ENCODE measurements at regions not wholly inside any gene's neighbourhood (a gene's known extent, or its start where the extent isn't known, plus 50 kb on each side); places are given as distances from the start of the nearest gene placed in this dataset.

- no peak for DNase-seq (ENCODE audit: low spot score)
- Mint-ChIP-seq H3K4me3 (ENCODE audit: unreplicated experiment) (no peak overlapping the region), H3K36me3 (ENCODE audit: low read depth) (no peaks in the 10 kb centered on the region), H3K27ac (ENCODE audit: unreplicated experiment) (no peak overlapping the region), H3K4me1 (ENCODE audit: low read depth) (no peaks in the 10 kb centered on the region), H3K27me3 (ENCODE audit: low read depth) (peaks cover 8% of the 10 kb centered on the region), H3K9me3 (ENCODE audit: low read depth) (peaks cover 3% of the 10 kb centered on the region)
- no peak for TF ChIP-seq CTCF (IDR thresholded peaks at IDR 0.05)
These were observed 436.6 kb downstream of the FUT8 start for GRCh38 chr14:65849091-65849490.

GRCh38 chr14:65849558-65849957 lies 437.0 kb downstream of the FUT8 start:
- no peak for TF ChIP-seq CTCF (IDR thresholded peaks at IDR 0.05)
- H3K9me3 Mint-ChIP-seq (ENCODE audit: low read depth): peaks cover 3% of the 10 kb centered on the region
- no peaks in the 10 kb centered on the region for H3K36me3 Mint-ChIP-seq (ENCODE audit: low read depth)
- peaks cover 8% of the 10 kb centered on the region for H3K27me3 Mint-ChIP-seq (ENCODE audit: low read depth)
- no peaks in the 10 kb centered on the region for H3K4me1 Mint-ChIP-seq (ENCODE audit: low read depth)
- H3K27ac Mint-ChIP-seq (ENCODE audit: unreplicated experiment): no peak overlapping the region
- DNase-seq (ENCODE audit: low spot score): no peak
- H3K4me3 Mint-ChIP-seq (ENCODE audit: unreplicated experiment): no peak overlapping the region

DNA sequence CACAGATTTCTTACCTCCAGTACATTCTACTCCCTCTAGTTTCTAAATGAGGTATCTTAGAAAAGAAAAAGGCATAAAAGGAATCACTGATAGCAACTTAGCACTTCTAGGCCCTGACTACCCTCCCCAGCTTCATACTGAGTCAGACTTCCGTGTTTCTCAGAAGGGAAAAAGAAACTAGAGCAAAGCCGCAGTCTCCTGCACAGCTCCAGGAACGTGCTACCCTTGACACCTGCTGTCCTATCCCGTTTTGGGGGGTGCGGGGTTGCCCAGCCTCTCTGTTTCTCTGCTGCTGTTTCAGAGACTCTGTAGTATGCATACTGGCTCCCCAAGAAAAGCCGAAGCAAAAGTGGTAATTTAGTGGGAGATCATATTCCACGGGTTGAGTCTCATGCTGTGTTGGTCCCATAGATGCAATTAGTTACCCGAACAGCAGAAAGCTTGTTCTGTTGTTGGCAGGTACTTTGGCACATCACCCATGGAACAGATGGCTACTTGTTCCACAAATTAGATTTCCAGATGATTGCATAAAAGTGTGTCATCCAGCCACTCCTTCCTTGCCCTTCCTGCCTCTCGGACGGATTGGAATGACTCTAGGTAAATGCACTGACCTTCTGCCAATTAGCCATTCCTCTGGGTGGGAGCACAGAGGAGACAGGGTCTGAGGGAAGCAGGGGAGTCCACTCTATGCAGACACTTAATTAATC lies 438.1 kb downstream of the FUT8 start:
- TF ChIP-seq CTCF (IDR thresholded peaks at IDR 0.05): no peak
- Mint-ChIP-seq H3K36me3 (ENCODE audit: low read depth) (no peaks in the 10 kb centered on the region), H3K27me3 (ENCODE audit: low read depth) (peaks cover 8% of the 10 kb centered on the region), H3K4me3 (ENCODE audit: unreplicated experiment) (no peak overlapping the region), H3K4me1 (ENCODE audit: low read depth) (no peaks in the 10 kb centered on the region), H3K9me3 (ENCODE audit: low read depth) (peaks cover 3% of the 10 kb centered on the region), H3K27ac (ENCODE audit: unreplicated experiment) (no peak overlapping the region)
- DNase-seq (ENCODE audit: low spot score): no peak

GRCh38 chr14:65852689-65853088 lies 440.2 kb downstream of the FUT8 start:
- no peaks in the 10 kb centered on the region for H3K36me3 Mint-ChIP-seq (ENCODE audit: low read depth)
- peaks cover 3% of the 10 kb centered on the region for H3K27me3 Mint-ChIP-seq (ENCODE audit: low read depth)
- DNase-seq (ENCODE audit: low spot score): no peak
- H3K4me1 Mint-ChIP-seq (ENCODE audit: low read depth): no peaks in the 10 kb centered on the region
- H3K9me3 Mint-ChIP-seq (ENCODE audit: low read depth): peaks cover 5% of the 10 kb centered on the region
- no peak for TF ChIP-seq CTCF (IDR thresholded peaks at IDR 0.05)
- no peak overlapping the region for H3K27ac Mint-ChIP-seq (ENCODE audit: unreplicated experiment)
- H3K4me3 Mint-ChIP-seq (ENCODE audit: unreplicated experiment): no peak overlapping the region

- DNase-seq (ENCODE audit: low spot score): no peak
- no peak overlapping the region for H3K27ac Mint-ChIP-seq (ENCODE audit: unreplicated experiment)
These were observed 441.0 kb downstream of the FUT8 start for GRCh38 chr14:65853407-65853955.

More at GRCh38 chr14:65853407-65853955, 441.0 kb downstream of the FUT8 start:
- H3K4me3 Mint-ChIP-seq (ENCODE audit: unreplicated experiment): no peak overlapping the region
- no peak for TF ChIP-seq CTCF (IDR thresholded peaks at IDR 0.05)
- peaks cover 5% of the 10 kb centered on the region for H3K9me3 Mint-ChIP-seq (ENCODE audit: low read depth)
- no peaks in the 10 kb centered on the region for H3K4me1 Mint-ChIP-seq (ENCODE audit: low read depth)
- H3K36me3 Mint-ChIP-seq (ENCODE audit: low read depth): no peaks in the 10 kb centered on the region
- peaks cover 3% of the 10 kb centered on the region for H3K27me3 Mint-ChIP-seq (ENCODE audit: low read depth)

Measured in chondrocyte (in vitro differentiated cells).